Esophagus squamous epithelium (tissue), 4 donors: ENCODE measurements at regions not wholly inside any gene's neighbourhood (a gene's known extent, or its start where the extent isn't known, plus 50 kb on each side); places are given as distances from the start of the nearest gene placed in this dataset.

Experiments used
- CTCF ChIP-seq, 6 experiments: fragments of 450-650 bp in 4 of 6; fragments of 200-600 bp in 2 of 6; sonication (generic) in 2 of 6; IDR thresholded peaks; one replicate each; pipeline ENCODE4 v1.5.1; 2016 to 2019; ENCODE audit warnings: antibody characterized with exemption in 6 of 6, mild to moderate bottlenecking in 4 of 6, moderate library complexity in 4 of 6
- POLR2A ChIP-seq, 4 donors: fragments of 450-650 bp; IDR thresholded peaks; one replicate each; pipeline ENCODE4 v1.6.1; 2017; ENCODE audit warnings: antibody characterized with exemption in 4 of 4, mild to moderate bottlenecking in 4 of 4, moderate library complexity in 3 of 4

GRCh38 chr14:53460544-53460943 lies 307.4 kb upstream of the DDHD1 start:
- TF ChIP-seq CTCF (IDR thresholded peaks at IDR 0.05) (no peak), POLR2A (IDR thresholded peaks at IDR 0.05) (no peak)
